ENCODE measurements at regions not wholly inside any gene's neighbourhood (a gene's known extent, or its start where the extent isn't known, plus 50 kb on each side); places are given as distances from the start of the nearest gene placed in this dataset.

DNA sequence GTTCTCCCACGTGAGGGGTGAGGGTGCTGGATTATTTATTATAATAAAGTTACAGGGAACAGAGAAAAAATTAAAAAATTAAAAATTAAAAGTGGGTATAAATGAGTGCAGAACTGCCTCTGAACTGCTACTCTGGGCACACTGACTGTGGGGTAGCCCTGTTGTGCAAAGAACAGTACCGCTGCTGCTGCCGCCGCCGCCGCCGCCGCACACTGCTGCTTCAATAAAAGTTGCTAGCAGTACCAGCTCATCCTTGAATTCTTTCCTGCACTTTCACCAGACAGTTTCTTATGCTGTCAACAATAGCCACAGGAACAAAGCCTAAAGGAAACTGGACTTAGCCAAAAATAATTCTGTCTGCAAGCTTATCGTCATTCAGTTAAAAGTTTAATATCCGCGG lies 72.1 kb downstream of the GCC1 start:
- TF ChIP-seq ZNF274 (IDR thresholded peaks at IDR 0.05; ENCODE audit: low read depth, low read length) (no peak), YY1 (IDR thresholded peaks at IDR 0.05; ENCODE audit: insufficient read depth, insufficient read length) (no peak)
